ENCODE measurements at regions not wholly inside any gene's neighbourhood (a gene's known extent, or its start where the extent isn't known, plus 50 kb on each side); places are given as distances from the start of the nearest gene placed in this dataset.

- no peak overlapping the region for H3K4me3 ChIP-seq (ENCODE audit: low read length in 2 of 2)
- H3K9me3 ChIP-seq (replicated peaks in 1 of 2; ENCODE audit: control insufficient read depth in 2 of 2, insufficient read depth in 1 of 2, low read depth in 1 of 2, low read length in 2 of 2) = no peaks in the 10 kb centered on the region
- H3K4me1 ChIP-seq (ENCODE audit: control insufficient read depth in 2 of 2, insufficient read depth in 1 of 2, low read depth in 1 of 2, low read length in 2 of 2) = no peaks in the 10 kb centered on the region
- H2BK12ac ChIP-seq (ENCODE audit: low read length) = no peak overlapping the region
- H2BK5ac ChIP-seq (ENCODE audit: low read length) = no peak overlapping the region
- peak overlapping the region; percentile 29 for H2BK120ac ChIP-seq (ENCODE audit: low read depth, low read length)
- peak overlapping the region; percentile 6 for H3K18ac ChIP-seq (ENCODE audit: low read length)
- H2AFZ ChIP-seq (ENCODE audit: low read length) = no peak overlapping the region
- no peaks in the 10 kb centered on the region for H3K27me3 ChIP-seq (ENCODE audit: control insufficient read depth in 3 of 3, insufficient read depth in 3 of 3, low read depth in 1 of 3, low read length in 3 of 3)
- H3K23ac ChIP-seq (ENCODE audit: low read depth, low read length, poor library complexity) = no peak overlapping the region
- no peak overlapping the region for H2BK15ac ChIP-seq (ENCODE audit: low read length)
- H3K4ac ChIP-seq (ENCODE audit: low read length) = no peak overlapping the region
- no peaks in the 10 kb centered on the region for H3K36me3 ChIP-seq (replicated peaks in 1 of 2; ENCODE audit: control insufficient read depth in 2 of 2, insufficient read depth in 2 of 2, low read length in 2 of 2)
- no CpG with 5 or more reads among the region's 10 CpGs for WGBS, 2 donors (ENCODE audit: extremely low coverage in 2 of 2, insufficient read length in 2 of 2, insufficient replicate concordance in 1 of 2)
- H3K27ac ChIP-seq (replicated peaks; ENCODE audit: low read length) = no peak overlapping the region
- H3K4me2 ChIP-seq (ENCODE audit: insufficient read depth, low read length, poor library complexity, severe bottlenecking) = no peak overlapping the region
- H3K14ac ChIP-seq (ENCODE audit: low read length) = no peak overlapping the region
- no peaks in the 10 kb centered on the region for H3K79me1 ChIP-seq (ENCODE audit: low read depth, low read length)
- DNase-seq (ENCODE audit: low spot score) = no peak
- H4K8ac ChIP-seq (ENCODE audit: low read depth, low read length) = no peak overlapping the region
- no peak overlapping the region for H2AK5ac ChIP-seq (ENCODE audit: low read depth, low read length)
- no peak overlapping the region for H4K91ac ChIP-seq (ENCODE audit: low read depth, low read length, poor library complexity)
- no peak overlapping the region for H3K9ac ChIP-seq (ENCODE audit: low read depth, low read length, poor library complexity)
These were observed 1033.2 kb downstream of the TBC1D22A start for GRCh38 chr22:47795477-47796127.

GRCh38 chr22:47794851-47795250 lies 1032.4 kb downstream of the TBC1D22A start:
- Histone ChIP-seq H3K36me3 (replicated peaks in 1 of 2; ENCODE audit: control insufficient read depth in 2 of 2, insufficient read depth in 2 of 2, low read length in 2 of 2) (no peaks in the 10 kb centered on the region), H4K8ac (ENCODE audit: low read depth, low read length) (no peak overlapping the region), H3K14ac (ENCODE audit: low read length) (no peak overlapping the region), H3K27ac (replicated peaks; ENCODE audit: low read length) (no peak overlapping the region), H2AFZ (ENCODE audit: low read length) (no peak overlapping the region), H3K79me1 (ENCODE audit: low read depth, low read length) (no peaks in the 10 kb centered on the region), H3K4me2 (ENCODE audit: insufficient read depth, low read length, poor library complexity, severe bottlenecking) (no peak overlapping the region), H3K9ac (ENCODE audit: low read depth, low read length, poor library complexity) (no peak overlapping the region), H4K91ac (ENCODE audit: low read depth, low read length, poor library complexity) (no peak overlapping the region), H3K4me3 (ENCODE audit: low read length in 2 of 2) (no peak overlapping the region), H3K4ac (ENCODE audit: low read length) (no peak overlapping the region), H3K18ac (ENCODE audit: low read length) (peak overlapping the region; percentile 31), H2BK12ac (ENCODE audit: low read length) (no peak overlapping the region), H3K9me3 (replicated peaks in 1 of 2; ENCODE audit: control insufficient read depth in 2 of 2, insufficient read depth in 1 of 2, low read depth in 1 of 2, low read length in 2 of 2) (no peaks in the 10 kb centered on the region), H2BK15ac (ENCODE audit: low read length) (no peak overlapping the region), H3K27me3 (ENCODE audit: control insufficient read depth in 3 of 3, insufficient read depth in 3 of 3, low read depth in 1 of 3, low read length in 3 of 3) (no peaks in the 10 kb centered on the region), H2AK5ac (ENCODE audit: low read depth, low read length) (no peak overlapping the region), H3K23ac (ENCODE audit: low read depth, low read length, poor library complexity) (no peak overlapping the region), H2BK120ac (ENCODE audit: low read depth, low read length) (no peak overlapping the region), H2BK5ac (ENCODE audit: low read length) (no peak overlapping the region), H3K4me1 (ENCODE audit: control insufficient read depth in 2 of 2, insufficient read depth in 1 of 2, low read depth in 1 of 2, low read length in 2 of 2) (no peaks in the 10 kb centered on the region)
- no peak for DNase-seq (ENCODE audit: low spot score)
- no CpG with 5 or more reads among the region's 10 CpGs for WGBS, 2 donors (ENCODE audit: extremely low coverage in 2 of 2, insufficient read length in 2 of 2, insufficient replicate concordance in 1 of 2)

GRCh38 chr22:47793304-47794101 lies 1031.1 kb downstream of the TBC1D22A start:
- no peak overlapping the region for H2BK12ac ChIP-seq (ENCODE audit: low read length)
- peak overlapping the region; percentile 69 for H2AK5ac ChIP-seq (ENCODE audit: low read depth, low read length)
- no peak overlapping the region for H3K23ac ChIP-seq (ENCODE audit: low read depth, low read length, poor library complexity)
- H3K4me1 ChIP-seq (ENCODE audit: control insufficient read depth in 2 of 2, insufficient read depth in 1 of 2, low read depth in 1 of 2, low read length in 2 of 2) = peaks cover 0 to under 1% of the 10 kb centered on the region in 2 donors
- no peak overlapping the region for H3K4me2 ChIP-seq (ENCODE audit: insufficient read depth, low read length, poor library complexity, severe bottlenecking)
- H3K27ac ChIP-seq (replicated peaks; ENCODE audit: low read length) = no peak overlapping the region
- no CpG with 5 or more reads among the region's 20 CpGs for WGBS, 2 donors (ENCODE audit: extremely low coverage in 2 of 2, insufficient read length in 2 of 2, insufficient replicate concordance in 1 of 2)
- H3K4ac ChIP-seq (ENCODE audit: low read length) = no peak overlapping the region
- H3K4me3 ChIP-seq (ENCODE audit: low read length in 2 of 2) = no peak overlapping the region
- no peaks in the 10 kb centered on the region for H3K36me3 ChIP-seq (replicated peaks in 1 of 2; ENCODE audit: control insufficient read depth in 2 of 2, insufficient read depth in 2 of 2, low read length in 2 of 2)
- H3K14ac ChIP-seq (ENCODE audit: low read length) = no peak overlapping the region
- H3K27me3 ChIP-seq (ENCODE audit: control insufficient read depth in 3 of 3, insufficient read depth in 3 of 3, low read depth in 1 of 3, low read length in 3 of 3) = no peaks in the 10 kb centered on the region
- no peak overlapping the region for H4K91ac ChIP-seq (ENCODE audit: low read depth, low read length, poor library complexity)
- H2AFZ ChIP-seq (ENCODE audit: low read length) = no peak overlapping the region
- H3K18ac ChIP-seq (ENCODE audit: low read length) = peak overlapping the region; percentile 13
- H3K9me3 ChIP-seq (replicated peaks in 1 of 2; ENCODE audit: control insufficient read depth in 2 of 2, insufficient read depth in 1 of 2, low read depth in 1 of 2, low read length in 2 of 2) = no peaks in the 10 kb centered on the region
- no peak overlapping the region for H2BK5ac ChIP-seq (ENCODE audit: low read length)
- DNase-seq (ENCODE audit: low spot score) = no peak
- no peak overlapping the region for H4K8ac ChIP-seq (ENCODE audit: low read depth, low read length)
- peak overlapping the region; percentile 34 for H2BK15ac ChIP-seq (ENCODE audit: low read length)
- H2BK120ac ChIP-seq (ENCODE audit: low read depth, low read length) = no peak overlapping the region
- no peak overlapping the region for H3K9ac ChIP-seq (ENCODE audit: low read depth, low read length, poor library complexity)
- H3K79me1 ChIP-seq (ENCODE audit: low read depth, low read length) = no peaks in the 10 kb centered on the region

GRCh38 chr22:47789171-47789570 lies 1026.7 kb downstream of the TBC1D22A start:
- Histone ChIP-seq H3K9me3 (replicated peaks in 1 of 2; ENCODE audit: control insufficient read depth in 2 of 2, insufficient read depth in 1 of 2, low read depth in 1 of 2, low read length in 2 of 2) (peaks cover 0 to 3% of the 10 kb centered on the region in 2 donors), H3K36me3 (replicated peaks in 1 of 2; ENCODE audit: control insufficient read depth in 2 of 2, insufficient read depth in 2 of 2, low read length in 2 of 2) (no peaks in the 10 kb centered on the region), H3K9ac (ENCODE audit: low read depth, low read length, poor library complexity) (no peak overlapping the region), H3K27me3 (ENCODE audit: control insufficient read depth in 3 of 3, insufficient read depth in 3 of 3, low read depth in 1 of 3, low read length in 3 of 3) (no peaks in the 10 kb centered on the region), H3K4ac (ENCODE audit: low read length) (no peak overlapping the region), H3K4me2 (ENCODE audit: insufficient read depth, low read length, poor library complexity, severe bottlenecking) (no peak overlapping the region), H2AFZ (ENCODE audit: low read length) (no peak overlapping the region), H3K14ac (ENCODE audit: low read length) (no peak overlapping the region), H2AK5ac (ENCODE audit: low read depth, low read length) (no peak overlapping the region), H2BK120ac (ENCODE audit: low read depth, low read length) (no peak overlapping the region), H4K8ac (ENCODE audit: low read depth, low read length) (no peak overlapping the region), H2BK12ac (ENCODE audit: low read length) (no peak overlapping the region), H2BK15ac (ENCODE audit: low read length) (no peak overlapping the region), H4K91ac (ENCODE audit: low read depth, low read length, poor library complexity) (no peak overlapping the region), H3K27ac (replicated peaks; ENCODE audit: low read length) (no peak overlapping the region), H3K79me1 (ENCODE audit: low read depth, low read length) (no peaks in the 10 kb centered on the region), H3K23ac (ENCODE audit: low read depth, low read length, poor library complexity) (no peak overlapping the region), H2BK5ac (ENCODE audit: low read length) (no peak overlapping the region), H3K4me1 (ENCODE audit: control insufficient read depth in 2 of 2, insufficient read depth in 1 of 2, low read depth in 1 of 2, low read length in 2 of 2) (peaks cover 0 to 5% of the 10 kb centered on the region in 2 donors), H3K4me3 (ENCODE audit: low read length in 2 of 2) (no peak overlapping the region), H3K18ac (ENCODE audit: low read length) (no peak overlapping the region)
- DNase-seq (ENCODE audit: low spot score) = no peak
- WGBS, 2 donors (ENCODE audit: extremely low coverage in 2 of 2, insufficient read length in 2 of 2, insufficient replicate concordance in 1 of 2) = no CpG with 5 or more reads among the region's 3 CpGs
